AG04450 (cell line): ENCODE measurements at regions not wholly inside any gene's neighbourhood (a gene's known extent, or its start where the extent isn't known, plus 50 kb on each side); places are given as distances from the start of the nearest gene placed in this dataset.

Source experiments
- CTCF ChIA-PET: fragments of 300-600, 350-600 bp; formaldehyde crosslinking; extraction: SDS; loops from one replicate; lab custom pipeline; 2022; ENCODE audit warnings: antibody characterized with exemption, inconsistent platforms; lab: Charles Lee
- POLR2A ChIA-PET: fragments of 350-600 bp; formaldehyde crosslinking; extraction: SDS; loops from one replicate; lab custom pipeline; 2021; ENCODE audit warnings: antibody characterized with exemption, inconsistent platforms; lab: Yijun Ruan, JAX
- DNase-seq: peaks from one replicate; pipeline ENCODE4 v3.0.0-alpha.2; 2011; ENCODE audit warnings: low read depth, low spot score
- H3K27ac ChIP-seq: one replicate; pipeline ENCODE4 v1.5.1; 2012; ENCODE audit warnings: low read depth, low read length, control low read depth
- H3K27me3 ChIP-seq: one replicate; pipeline ENCODE4 v1.6.0; 2012; ENCODE audit warnings: low read length; ENCODE audit not compliant: control insufficient read depth, insufficient read depth
- H3K4me3 ChIP-seq: 2 replicates; pipeline ENCODE4 v1.5.1; 2011; ENCODE audit warnings: mild to moderate bottlenecking, low read depth, low read length, control low read depth
- H3K9me3 ChIP-seq: 2 replicates; pipeline ENCODE4 v1.5.1; 2012; ENCODE audit warnings: low read length; ENCODE audit not compliant: control insufficient read depth, insufficient read depth
- CTCF ChIP-seq: IDR thresholded peaks from 2 replicates; pipeline ENCODE4 v1.5.1; 2011; ENCODE audit warnings: low read depth, low read length, control low read depth, inconsistent platforms

- H3K27me3 ChIP-seq = no peaks in the 10 kb centered on the region
- H3K9me3 ChIP-seq = no peaks in the 10 kb centered on the region
- no peak overlapping the region for H3K27ac ChIP-seq
- TF ChIP-seq CTCF = no peak
- H3K4me3 ChIP-seq = no peak overlapping the region
- CTCF ChIA-PET = no interaction called here
- POLR2A ChIA-PET = no interaction called here
- no peak for DNase-seq
Observed at GRCh38 chr2:41337956-41338355, 709.9 kb upstream of the PKDCC start.

GRCh38 chr2:41344529-41344928, 703.3 kb upstream of the PKDCC start:
- TF ChIP-seq CTCF = no peak
- Histone ChIP-seq H3K9me3 (no peaks in the 10 kb centered on the region), H3K4me3 (no peak overlapping the region), H3K27ac (no peak overlapping the region), H3K27me3 (no peaks in the 10 kb centered on the region)
- ChIA-PET CTCF (no interaction called here), POLR2A (no interaction called here)
- no peak for DNase-seq

DNA sequence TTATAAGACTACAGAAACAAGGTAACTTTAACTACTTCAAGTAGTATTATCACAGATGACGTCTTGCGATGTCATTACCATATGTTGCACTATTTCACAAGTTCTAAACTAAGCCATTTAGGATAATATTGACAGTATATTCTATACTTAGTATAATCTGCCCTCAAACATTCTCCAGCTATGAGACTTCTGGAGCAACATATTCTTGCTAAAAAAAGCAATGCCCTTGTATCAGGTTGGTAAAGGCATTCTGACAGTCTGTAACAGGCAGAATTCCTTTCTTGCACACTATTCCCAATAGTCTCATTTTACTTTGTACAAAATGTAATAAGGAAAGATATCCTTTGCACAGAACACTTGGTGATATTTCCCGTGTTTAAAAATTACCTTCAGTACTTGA, 694.8 kb upstream of the PKDCC start:
- DNase-seq = no peak
- no peaks in the 10 kb centered on the region for H3K9me3 ChIP-seq
- TF ChIP-seq CTCF = no peak
- ChIA-PET CTCF (no interaction called here), POLR2A (no interaction called here)
- no peak overlapping the region for H3K4me3 ChIP-seq
- no peak overlapping the region for H3K27ac ChIP-seq
- no peaks in the 10 kb centered on the region for H3K27me3 ChIP-seq

GRCh38 chr2:41355794-41356193, 692.0 kb upstream of the PKDCC start:
- Histone ChIP-seq H3K4me3 (no peak overlapping the region), H3K27ac (no peak overlapping the region), H3K9me3 (no peaks in the 10 kb centered on the region), H3K27me3 (no peaks in the 10 kb centered on the region)
- ChIA-PET POLR2A (no interaction called here), CTCF (no interaction called here)
- DNase-seq = no peak
- no peak for TF ChIP-seq CTCF

GRCh38 chr2:41364842-41365241, 683.0 kb upstream of the PKDCC start:
- Histone ChIP-seq H3K27me3 (no peaks in the 10 kb centered on the region), H3K27ac (no peak overlapping the region), H3K9me3 (peaks cover 5% of the 10 kb centered on the region; the same call in 1 of the 2 replicates), H3K4me3 (no peak overlapping the region)
- ChIA-PET CTCF (no interaction called here), POLR2A (no interaction called here)
- no peak for TF ChIP-seq CTCF
- DNase-seq = no peak
